ENCODE measurements at regions not wholly inside any gene's neighbourhood (a gene's known extent, or its start where the extent isn't known, plus 50 kb on each side); places are given as distances from the start of the nearest gene placed in this dataset.
A peak's percentile ranks its signal among the peaks of the same experiment; 100 is the strongest.
"Not testable (repeated sequence)": the region's sequence is repeated elsewhere in the genome, so short reads cannot be mapped to it uniquely, and the experiment has no call there.

DNA sequence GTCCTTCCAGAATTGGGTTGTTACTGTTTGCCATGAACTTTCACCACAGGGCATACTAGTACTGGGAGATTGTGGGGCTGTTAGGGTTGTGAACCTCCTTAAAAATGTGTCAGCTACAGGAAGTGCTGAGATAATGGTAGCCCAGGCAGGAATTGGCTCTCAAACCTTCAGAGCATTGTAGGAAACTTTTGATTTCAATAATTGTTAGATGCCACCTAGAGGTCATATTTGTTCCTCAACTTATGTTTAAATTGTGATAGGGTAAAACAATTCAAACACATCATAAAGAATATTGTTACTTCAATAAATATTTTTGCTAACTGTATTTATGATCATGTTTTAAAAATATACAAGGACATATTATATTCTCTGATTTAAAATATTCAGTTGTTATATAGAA is 594.6 kb downstream of the ADCYAP1 start:
- DNase-seq: no peak

DNA sequence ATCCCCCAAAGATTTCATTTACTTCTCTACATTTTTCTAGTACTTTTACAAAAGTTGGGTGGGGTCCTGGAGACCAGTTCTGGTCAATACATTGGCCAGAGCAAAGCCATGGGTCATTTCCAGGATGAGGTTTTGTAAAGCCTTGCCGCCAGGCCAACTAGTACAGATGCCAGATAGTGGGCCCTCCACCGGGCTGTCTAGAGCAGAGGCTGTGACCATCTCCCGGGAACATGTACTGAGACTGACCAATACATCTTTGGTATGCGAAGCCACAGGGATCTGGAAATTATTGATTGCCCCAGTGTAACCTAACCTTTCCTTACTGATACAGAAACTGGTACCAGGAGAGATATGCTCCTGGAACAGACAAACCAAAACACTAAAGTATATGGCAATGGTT is 599.2 kb downstream of the ADCYAP1 start:
- DNase-seq: no peak

DNA sequence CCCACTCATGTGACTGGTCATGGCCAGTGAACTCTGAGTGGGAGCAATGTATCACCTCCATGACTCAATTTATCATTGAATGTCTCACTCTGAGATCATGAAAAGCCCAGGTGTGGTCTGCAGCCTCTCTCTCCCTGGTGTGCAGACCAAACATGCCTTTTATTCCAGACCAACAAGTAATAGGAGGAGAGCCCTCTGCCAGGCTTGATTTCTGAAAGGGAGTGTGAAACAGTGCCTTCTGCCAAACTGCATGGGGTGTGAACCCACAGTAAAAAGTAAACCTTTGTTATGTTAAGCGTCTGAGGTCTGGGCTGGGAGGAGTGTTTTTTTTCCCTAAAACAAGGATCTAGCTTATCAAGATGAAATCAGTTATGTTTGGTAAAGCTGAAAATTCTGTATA is 601.2 kb downstream of the ADCYAP1 start:
- DNase-seq: no peak

DNA sequence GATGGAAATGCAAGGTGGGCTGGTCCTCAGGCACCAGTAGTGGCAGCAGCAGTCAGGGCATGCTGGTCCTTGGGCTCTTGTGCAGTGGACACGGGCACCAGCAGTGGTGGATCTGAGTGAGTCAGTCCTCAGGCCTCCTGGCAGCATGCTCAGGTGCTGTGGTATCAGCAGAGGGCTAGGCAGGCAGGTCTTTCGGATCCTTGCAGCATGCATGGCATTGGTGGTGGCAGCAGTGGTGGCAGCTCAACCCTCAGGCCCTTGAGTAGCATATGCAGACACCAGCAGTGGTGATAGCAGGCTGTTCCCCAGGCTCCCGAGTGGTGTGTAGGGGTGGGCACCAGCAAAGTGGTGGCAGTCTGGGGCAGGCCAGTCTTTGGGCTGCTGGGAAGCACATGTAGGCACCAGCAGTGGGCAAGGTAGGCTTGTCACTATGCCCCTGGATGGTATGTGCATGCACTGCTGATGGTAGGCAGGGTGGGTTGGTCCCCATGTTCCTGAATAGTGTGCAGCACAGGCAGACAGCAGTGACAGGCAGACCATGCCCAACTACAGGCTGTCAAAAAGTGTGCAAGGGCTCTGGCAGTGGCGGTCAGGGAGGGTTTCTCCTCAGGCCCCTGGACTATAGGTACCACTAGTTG is 606.0 kb downstream of the ADCYAP1 start:
- DNase-seq: no peak

DNA sequence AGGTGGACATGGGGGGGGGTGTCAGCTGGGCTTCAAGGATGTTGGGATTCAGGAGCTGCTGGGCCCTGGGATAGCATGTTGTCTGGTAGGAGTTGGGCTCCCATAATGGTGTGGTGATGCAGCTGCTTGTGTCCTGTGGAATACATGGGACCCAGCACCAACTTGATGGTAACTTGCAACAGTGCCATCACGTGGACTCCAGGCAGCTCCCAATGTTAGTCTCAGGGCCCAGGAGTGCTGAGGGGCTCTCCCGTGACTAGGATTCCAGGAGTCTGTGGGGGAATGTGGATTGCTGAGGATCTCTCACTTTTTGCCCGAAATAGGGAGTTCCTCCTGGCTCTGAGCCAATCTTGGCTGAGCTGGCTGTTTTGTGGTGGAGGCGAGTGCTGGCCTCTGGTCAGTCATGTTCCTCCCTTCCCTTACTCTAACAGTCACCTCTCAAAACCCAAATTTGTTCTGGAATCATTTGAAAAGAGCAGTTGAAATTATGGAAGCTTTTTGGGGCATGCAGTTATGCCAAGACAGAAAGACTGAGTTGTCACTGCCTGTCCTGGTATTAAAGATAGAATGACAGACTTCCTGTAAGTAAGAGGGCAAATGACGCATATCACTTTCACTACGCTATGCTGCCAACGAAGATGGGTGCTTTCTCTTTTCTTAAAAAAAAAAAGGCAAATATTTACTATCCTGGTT is 607.1 kb downstream of the ADCYAP1 start:
- no peak for DNase-seq

DNA sequence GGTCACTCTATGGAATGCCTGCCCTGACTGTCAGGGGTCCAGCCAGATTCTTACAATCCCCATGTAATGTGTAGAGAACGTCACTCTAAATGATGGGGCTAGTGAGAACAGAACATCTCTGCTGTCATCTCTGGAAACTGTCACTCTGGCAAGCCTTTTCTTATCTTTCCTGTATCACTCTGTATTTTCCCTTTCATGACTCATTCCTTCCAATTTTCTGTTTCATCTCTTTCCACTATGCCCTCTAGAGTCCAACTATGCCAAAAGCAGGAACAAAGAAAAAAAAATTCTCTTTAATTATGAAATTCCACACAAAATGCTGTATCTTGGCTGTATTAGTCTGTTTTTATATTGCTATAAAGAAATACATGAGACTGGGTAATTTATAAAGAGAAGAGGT is 608.8 kb downstream of the ADCYAP1 start:
- DNase-seq: no peak

DNA sequence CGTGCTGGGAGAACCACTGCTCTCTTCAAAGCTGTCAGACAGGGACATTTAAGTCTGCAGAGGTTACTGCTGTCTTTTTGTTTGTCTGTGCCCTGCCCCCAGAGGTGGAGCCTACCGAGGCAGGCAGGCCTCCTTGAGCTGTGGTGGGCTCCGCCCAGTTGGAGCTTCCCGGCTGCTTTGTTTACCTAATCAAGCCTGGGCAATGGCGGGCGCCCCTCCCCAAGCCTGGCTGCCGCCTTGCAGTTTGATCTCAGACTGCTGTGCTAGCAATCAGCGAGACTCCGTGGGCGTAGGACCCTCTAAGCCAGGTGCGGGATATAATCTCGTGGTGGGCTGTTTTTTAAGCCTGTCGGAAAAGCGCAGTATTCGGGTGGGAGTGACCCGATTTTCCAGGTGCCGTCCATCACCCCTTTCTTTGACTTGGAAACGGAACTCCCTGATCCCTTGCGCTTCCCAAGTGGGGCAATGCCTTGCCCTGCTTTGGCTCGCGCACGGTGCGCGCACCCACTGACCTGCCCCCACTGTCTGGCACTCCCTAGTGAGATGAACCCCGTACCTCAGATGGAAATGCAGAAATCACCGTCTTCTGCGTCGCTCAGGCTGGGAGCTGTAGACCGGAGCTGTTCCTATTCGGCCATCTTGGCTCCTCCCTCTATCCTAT is 617.0 kb downstream of the ADCYAP1 start:
- not testable (repeated sequence) for DNase-seq

DNA sequence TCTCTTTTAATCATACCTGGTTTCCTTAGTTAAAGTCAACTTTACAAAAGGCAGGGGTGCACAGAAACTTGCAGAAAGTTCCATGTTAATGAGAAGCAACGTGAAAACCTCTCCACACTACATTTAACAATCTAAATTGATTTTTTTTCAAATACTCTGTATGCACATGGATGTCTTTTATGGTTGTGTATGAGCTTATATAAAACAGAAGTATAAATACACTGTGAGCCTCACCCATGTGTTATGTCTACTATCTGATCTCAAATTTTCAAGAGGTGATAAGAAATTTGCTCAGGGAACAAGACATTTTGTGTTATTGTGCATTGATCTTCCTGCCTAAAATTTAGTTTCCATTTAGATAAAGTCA is 617.6 kb downstream of the ADCYAP1 start:
- DNase-seq: peak; percentile 45

DNA sequence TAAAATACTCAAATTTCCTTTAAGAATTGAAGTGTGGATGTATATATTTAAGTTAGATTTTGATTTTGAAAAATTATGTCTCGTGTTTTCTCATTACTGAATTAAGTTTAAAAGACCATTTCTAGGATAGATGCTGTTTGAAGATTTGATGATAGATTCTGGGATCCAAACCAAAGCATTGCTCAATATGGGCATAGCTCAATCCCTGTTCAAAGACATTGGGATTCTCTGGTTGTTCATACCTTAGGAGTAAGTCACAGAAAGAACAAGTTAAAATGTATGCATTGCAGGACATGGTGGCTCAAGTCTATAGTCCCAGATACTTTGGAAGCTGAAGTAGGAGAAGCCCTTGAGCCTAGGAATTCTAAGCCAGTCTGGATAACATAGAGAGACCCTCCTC is 622.3 kb downstream of the ADCYAP1 start:
- no peak for DNase-seq

DNA sequence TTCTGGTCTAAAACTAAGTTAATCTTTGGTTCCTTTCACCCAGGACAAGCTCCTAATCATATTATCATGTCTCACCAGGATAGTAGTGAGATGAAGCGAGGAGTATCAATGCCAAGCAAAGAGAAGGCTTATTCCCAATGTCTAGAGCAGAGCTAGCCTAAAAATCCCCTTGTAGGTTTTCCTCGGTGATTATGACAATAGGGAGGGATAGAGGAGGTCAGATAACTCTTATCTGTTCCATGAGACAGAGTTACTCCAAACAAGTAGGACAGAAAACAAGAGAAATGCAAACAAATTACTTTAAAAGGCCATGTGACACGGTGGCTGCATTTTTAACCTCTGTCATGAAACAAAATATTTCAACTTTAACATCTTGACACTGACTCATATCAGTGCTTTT is 623.1 kb downstream of the ADCYAP1 start:
- DNase-seq: no peak

DNA sequence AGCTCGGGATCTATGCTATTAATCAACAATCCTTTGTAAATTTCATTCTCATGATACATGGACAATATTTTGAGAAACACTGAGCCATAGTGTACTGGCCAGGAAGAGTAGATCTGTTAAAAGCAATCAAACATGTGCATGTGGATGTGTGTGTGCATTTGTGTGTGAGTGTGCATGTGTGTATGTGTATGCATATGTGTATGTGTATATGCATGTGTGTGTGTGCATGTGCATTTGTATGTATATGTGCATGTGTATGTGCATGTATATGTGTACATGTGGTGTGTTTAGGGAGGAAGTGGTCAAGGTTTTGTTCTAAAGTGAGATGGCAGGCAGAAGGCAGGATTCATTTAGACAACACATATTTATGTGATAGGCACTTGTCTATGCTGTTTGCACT is 623.8 kb downstream of the ADCYAP1 start:
- DNase-seq: no peak

DNA sequence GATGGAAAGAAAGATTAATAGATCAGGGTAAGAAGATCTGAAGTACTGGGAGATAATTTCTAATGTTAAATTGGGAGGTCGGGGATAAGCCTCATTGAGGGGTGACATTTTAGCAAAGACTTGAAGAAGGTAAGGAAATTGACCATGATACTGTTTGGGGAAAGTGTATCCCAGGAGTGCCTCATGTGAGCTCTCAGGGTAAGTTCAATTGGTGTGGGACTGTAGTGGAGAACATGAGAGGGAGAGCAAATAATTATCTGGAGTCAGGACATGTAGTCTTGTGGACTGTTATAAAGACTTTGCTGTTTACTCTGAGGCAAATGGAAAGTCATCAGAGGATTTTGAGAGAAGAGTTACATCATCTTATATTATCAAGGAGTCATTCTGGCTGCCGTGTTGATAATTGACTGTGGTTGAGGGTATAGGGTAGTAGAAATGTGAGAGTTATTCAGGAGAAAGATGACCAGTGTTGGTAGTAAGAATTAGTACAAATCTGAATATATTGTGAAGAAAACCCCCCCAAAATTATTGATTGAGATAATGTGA is 624.4 kb downstream of the ADCYAP1 start:
- no peak for DNase-seq

DNA sequence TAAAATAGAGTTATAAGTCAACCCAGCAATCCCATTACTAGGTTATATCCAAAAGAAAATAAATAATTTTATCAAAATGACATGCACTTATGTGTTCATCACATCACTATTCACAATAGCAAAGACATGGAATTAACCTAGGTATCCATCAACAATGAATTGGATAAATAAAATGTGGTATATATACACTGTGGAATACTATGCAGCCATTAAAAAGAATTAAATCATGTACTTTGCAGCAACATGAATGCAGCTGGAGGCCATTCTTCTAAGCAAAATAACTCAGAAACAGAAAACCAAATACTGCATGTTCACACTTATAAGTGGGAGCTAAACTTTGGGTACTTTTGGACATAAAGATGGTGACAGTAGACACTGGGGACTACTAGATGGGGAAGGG is 626.0 kb downstream of the ADCYAP1 start:
- no peak for DNase-seq

DNA sequence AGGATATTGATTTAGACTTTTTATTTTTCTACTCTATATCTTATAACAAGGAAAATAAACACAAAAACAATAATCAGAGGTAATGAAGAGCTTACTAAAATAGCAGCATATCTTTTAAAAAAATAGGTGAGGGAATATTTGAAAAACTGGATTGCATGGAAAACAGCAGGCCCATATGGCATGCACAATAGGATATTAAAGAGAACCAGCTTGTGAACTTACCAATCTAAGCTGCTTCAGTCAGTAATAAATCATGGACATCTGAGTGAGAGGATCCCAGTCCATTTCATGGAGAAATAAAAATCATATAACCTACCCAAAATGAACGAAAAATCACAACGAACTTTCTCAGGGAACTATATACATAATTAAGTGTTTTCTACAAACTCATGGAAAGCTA is 634.6 kb downstream of the ADCYAP1 start:
- no peak for DNase-seq

DNA sequence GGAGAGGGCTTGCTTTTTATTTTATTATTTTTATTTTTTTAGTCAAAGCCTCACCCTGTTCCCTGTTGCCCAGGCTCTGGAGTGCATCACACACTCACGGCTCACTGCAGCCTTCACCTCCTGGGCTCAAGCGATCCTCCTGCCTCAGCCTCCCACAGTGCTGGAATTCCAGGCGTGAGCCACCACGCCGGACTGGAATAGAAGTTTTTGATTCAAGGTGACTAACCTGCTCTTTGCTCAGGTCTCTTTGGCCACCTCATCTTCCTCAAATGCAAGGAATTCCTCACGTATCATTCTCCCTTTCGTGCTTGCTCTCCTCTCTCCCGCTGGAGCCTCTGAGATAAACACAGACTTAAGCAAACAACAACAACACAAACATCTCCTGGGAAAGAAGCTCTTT is 636.8 kb downstream of the ADCYAP1 start:
- DNase-seq: no peak

DNA sequence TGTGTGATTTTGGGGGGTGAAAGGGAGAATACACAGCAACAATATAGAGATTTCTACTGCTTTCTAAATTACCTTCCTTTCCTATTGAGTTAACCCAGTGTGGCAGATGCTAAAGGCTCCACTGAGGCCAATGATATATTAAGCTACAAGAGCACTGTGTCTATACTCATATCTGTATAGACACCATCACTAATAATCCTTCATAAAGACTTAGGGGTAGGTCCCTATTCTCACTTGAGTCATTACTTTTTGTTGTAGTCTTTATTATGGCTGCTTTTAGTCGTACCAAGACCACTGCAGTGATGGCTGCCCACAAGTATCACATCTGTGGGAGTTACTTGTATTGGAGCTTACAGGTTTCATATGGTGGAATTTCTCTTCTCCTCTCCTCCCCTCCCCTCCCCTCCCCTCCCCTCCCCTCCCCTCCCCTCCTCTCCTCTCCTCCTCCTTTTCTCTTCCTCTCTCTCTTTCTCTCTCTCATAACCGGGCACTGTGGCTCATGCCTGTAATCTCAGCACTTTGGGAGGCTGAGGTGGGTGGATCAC is 637.6 kb downstream of the ADCYAP1 start:
- no peak for DNase-seq

DNA sequence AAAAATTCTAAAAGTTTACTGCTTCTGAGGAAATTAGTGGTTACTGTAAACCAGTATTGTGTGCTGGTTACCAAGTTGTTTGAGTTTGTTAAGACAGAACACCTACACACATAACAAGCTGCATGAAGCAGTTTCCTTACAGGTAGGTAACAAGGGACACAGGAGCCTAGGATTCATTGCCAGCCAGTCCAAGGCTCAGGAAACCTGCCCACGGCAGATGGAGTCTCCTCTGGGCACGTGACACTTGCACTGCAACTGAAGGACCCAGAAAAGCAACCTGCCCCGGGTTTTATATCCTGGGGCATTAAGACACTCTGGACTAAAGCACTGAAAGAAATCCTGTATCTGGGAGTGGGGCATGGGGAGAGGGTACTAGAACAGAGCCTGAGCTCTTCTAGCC is 639.3 kb downstream of the ADCYAP1 start:
- DNase-seq: no peak

DNA sequence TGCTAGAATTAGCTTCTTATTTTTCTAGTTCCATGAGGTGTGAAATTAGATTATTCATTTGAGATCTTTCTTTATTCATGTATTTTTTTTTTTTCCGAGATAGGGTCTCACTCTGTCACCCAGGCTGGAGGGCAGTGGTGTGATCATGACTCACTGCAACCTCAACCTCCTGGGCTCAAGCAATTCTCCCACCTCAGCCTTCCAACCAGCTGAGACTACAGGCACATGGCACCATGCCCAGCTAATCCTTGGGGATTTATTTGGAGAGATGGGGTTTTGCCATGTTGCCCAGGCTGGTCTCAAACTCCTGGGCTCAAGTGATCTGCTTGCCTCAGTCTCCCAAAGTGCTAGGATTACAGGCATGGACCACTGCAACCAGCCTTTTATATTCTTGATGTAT is 653.0 kb downstream of the ADCYAP1 start:
- not testable (repeated sequence) for DNase-seq

DNA sequence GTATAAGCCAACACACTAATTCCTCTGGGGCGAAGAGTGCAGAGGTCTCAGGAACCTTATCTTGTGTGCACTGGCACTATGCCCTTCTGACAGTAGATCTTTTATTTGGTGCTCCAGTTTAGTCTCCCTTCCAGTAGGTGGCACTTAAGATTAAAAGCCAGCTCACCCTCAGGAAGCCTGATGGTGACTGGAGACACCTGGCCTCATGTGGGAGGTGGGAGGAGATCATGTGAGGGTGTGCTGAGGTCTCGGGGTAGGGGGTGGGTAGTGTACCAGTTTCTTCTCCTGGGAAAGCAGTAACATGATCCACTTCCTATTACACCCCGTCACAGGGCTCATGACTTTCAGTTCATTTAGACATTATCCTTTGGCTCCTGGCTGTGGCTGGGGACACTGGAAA is 654.9 kb downstream of the ADCYAP1 start:
- DNase-seq: no peak

DNA sequence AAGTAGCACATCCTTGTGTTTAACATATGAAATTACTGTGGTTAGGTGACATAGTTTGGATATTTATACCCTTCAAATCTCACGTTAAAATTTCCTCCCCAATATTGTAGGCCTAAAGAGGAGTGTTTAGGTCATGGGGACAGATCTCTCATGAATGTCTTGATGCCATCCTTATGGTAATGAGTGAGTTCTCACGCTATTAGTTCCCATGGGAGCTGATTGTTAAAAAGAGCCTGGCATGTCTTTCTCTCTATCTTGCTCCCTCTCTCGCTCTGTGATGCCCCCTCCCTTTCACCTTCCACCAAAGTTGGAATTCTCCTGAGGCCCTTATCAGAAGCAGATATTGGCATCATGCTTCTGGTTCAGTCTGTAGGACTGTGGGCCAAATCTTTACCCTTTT is 660.1 kb downstream of the ADCYAP1 start:
- DNase-seq: no peak

DNA sequence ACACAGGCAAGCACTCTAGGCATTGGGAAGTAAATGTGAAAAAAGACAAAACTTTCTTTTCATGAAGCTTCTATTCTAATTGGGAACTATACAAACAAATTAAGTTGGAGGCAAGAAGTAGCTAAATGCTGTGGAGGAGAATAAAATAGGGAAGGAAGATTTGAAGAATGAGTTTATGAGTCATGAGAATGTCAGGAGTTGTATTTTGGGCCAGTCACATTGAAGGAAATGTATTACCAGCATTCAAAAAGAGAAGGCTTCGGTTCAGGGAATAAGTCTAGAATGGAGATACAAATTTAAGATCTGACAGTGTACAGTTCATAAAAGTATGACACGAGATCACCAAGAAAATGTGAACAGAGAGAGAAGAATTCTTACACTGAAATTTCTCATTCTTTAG is 666.5 kb downstream of the ADCYAP1 start:
- DNase-seq: no peak

DNA sequence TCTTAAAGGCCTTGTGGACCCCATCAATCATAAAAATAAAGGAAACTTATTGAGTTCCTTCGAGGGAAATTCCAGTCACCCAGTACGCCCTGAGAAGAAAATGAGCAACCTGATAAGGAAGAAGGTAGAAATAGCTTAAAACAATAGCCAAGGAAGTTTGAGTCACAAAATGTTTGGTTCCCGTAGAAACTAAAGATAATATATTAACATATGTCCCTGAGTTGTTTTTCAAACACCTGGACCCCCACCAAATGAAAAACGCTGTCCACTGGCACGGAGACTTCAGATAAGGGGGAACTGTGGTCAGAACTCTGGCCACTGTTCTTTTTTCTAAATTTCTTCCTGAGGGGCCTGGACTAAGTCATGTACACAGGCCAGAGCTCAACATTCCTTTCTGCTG is 669.1 kb downstream of the ADCYAP1 start:
- no peak for DNase-seq

DNA sequence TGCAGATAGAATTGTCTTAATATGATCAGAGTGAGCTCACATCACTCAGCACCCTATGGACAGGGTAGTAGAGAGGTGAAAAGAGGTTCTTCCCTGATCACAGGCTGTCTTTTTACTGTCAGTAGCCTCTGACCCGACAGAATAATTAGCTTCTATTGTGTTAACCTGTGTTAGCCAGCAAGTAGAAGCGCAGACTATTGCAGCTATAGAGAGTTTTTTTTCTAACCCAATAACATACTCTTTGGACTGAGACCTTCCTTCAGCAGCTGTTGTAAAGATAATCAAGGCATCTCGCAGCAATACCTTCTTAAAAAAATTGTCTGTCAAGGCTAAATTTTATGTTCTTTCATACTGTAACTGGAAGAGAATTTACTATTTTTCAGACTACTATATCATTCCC is 670.4 kb downstream of the ADCYAP1 start:
- no peak for DNase-seq

DNA sequence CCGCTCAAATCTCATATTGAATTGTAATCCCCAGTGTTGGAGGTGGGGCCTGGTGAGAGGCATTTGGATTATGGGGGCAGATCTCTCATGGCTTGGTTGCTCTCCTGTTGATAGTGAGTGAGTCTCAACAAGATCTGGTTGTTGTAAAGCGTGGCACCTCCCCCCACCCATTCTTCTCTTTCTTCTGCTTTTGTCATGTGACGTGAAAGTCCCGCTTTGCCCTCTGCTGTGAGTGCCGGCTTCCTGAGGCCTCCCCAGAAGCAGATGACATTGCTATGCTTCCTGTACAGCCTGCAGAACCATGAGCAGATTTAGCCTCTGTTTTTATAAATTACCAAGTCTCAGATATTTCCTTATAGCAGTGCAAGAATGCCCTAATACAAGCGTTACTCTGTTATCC is 673.8 kb downstream of the ADCYAP1 start:
- DNase-seq: no peak
